Activated B cell treated with CpG ODN at 0.5 μM for 24 hours (primary cell): ENCODE measurements at regions not wholly inside any gene's neighbourhood (a gene's known extent, or its start where the extent isn't known, plus 50 kb on each side); places are given as distances from the start of the nearest gene placed in this dataset.

Source experiments
- ATAC-seq: fragments of 200-7000 bp; cut with Tn5 transposase; one replicate; pipeline ENCODE4 v1.10.0; 2021; ENCODE audit warnings: low read depth, mild to moderate bottlenecking, moderate library complexity
- CTCF ChIA-PET: fragments of 350-600 bp; sonication (Branson Sonifier 250); formaldehyde crosslinking; loops from one replicate; lab custom pipeline; 2021; ENCODE audit warnings: antibody characterized with exemption; lab: Charles Lee
- POLR2A ChIA-PET: fragments of 350-600 bp; sonication (Branson Sonifier 250); formaldehyde crosslinking; loops from one replicate; lab custom pipeline; 2021; ENCODE audit warnings: antibody characterized with exemption; lab: Charles Lee
- DNase-seq: peaks from one replicate; pipeline ENCODE4 v3.0.0; 2022
- H3K27ac Mint-ChIP-seq: one replicate; pipeline ENCODE4 v1.8.0; 2020; ENCODE audit warnings: mixed read lengths
- H3K27me3 Mint-ChIP-seq: one replicate; pipeline ENCODE4 v1.8.0; 2021; ENCODE audit warnings: mixed read lengths
- H3K36me3 Mint-ChIP-seq: one replicate; pipeline ENCODE4 v1.8.0; 2021; ENCODE audit warnings: low read depth, mixed read lengths
- H3K4me1 Mint-ChIP-seq: one replicate; pipeline ENCODE4 v1.8.0; 2021; ENCODE audit warnings: mixed read lengths
- H3K4me3 Mint-ChIP-seq: one replicate; pipeline ENCODE4 v1.8.0; 2020; ENCODE audit warnings: mild to moderate bottlenecking, mixed read lengths
- H3K9me3 Mint-ChIP-seq: one replicate; pipeline ENCODE4 v1.8.0; 2020; ENCODE audit warnings: mixed read lengths
- intact Hi-C: fragments of 100-400 bp; cut with micrococcal nuclease; formaldehyde crosslinking; loops from one replicate; pipeline ENCODE4 v1.15.1; 2024
- TF ChIP-seq, protein P1 (sequence below): fragments of 200-600 bp; IDR thresholded peaks from one replicate; pipeline ENCODE4 v1.8.0; 2022; ENCODE audit warnings: antibody characterized with exemption, mild to moderate bottlenecking

DNA sequence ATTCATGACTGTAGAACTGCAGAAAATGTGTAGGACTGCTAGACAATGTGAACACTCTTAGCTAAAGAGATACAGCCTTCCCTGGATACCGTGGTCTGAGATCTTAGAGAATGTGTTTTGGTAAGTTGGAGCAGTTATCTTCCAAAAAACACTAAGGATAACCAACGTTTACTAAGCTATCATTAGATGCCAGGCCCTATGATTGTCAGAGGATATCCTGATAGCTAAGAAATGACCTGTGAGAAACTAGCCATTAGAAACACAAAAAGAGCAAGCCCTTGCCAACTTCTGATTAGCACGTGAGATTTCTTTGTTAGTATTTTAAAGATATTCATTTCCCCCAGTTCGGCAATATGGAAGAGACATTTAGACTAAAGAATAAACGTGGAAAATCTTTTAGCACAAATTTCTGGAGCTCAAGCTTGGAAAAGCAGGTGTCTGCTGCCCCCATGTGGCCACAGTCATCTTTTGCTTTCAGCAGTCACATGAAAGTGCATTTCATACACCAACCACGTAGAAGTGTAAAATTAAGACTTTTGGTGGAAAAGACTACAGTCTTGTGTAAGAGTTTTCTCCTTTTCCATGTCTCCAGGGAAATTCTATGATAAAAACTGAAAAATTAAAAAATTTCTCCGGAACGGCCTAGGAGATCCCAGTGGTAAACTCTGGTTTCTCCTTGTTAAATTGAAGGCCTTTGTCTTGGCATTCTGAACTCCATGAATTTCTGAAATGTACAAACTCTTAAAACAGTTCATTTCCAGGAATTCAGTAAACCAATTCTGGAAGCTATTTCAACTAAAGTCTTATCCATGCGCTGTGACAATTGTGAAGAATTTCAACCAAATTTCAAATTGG is 136.4 kb downstream of the ZNF674 start:
- TF ChIP-seq, protein P1, sequence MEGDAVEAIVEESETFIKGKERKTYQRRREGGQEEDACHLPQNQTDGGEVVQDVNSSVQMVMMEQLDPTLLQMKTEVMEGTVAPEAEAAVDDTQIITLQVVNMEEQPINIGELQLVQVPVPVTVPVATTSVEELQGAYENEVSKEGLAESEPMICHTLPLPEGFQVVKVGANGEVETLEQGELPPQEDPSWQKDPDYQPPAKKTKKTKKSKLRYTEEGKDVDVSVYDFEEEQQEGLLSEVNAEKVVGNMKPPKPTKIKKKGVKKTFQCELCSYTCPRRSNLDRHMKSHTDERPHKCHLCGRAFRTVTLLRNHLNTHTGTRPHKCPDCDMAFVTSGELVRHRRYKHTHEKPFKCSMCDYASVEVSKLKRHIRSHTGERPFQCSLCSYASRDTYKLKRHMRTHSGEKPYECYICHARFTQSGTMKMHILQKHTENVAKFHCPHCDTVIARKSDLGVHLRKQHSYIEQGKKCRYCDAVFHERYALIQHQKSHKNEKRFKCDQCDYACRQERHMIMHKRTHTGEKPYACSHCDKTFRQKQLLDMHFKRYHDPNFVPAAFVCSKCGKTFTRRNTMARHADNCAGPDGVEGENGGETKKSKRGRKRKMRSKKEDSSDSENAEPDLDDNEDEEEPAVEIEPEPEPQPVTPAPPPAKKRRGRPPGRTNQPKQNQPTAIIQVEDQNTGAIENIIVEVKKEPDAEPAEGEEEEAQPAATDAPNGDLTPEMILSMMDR: no peak
- CTCF ChIA-PET: interaction anchor here (0.8 to 2.4 kb wide), 10 partner anchors 10 to 1086 kb away, joined by 3 to 15 read pairs (median 4); no protein-coding TSS in a partner anchor
- H3K4me1 Mint-ChIP-seq: no peaks in the 10 kb centered on the region
- intact Hi-C loops: loop anchor here (1.0 to 10.0 kb wide), 3 partner anchors 893 to 1334 kb away; no protein-coding TSS in a partner anchor
- no peak overlapping the region for H3K27ac Mint-ChIP-seq
- POLR2A ChIA-PET: no interaction called here
- DNase-seq (peak; percentile 32), ATAC-seq (no peak)
- no peaks in the 10 kb centered on the region for H3K36me3 Mint-ChIP-seq
- no peak overlapping the region for H3K4me3 Mint-ChIP-seq
- no peaks in the 10 kb centered on the region for H3K27me3 Mint-ChIP-seq
- no peaks in the 10 kb centered on the region for H3K9me3 Mint-ChIP-seq

- H3K9me3 Mint-ChIP-seq: no peaks in the 10 kb centered on the region
- ATAC-seq: no peak
Observed at GRCh38 chrX:46407753-46408130, 137.5 kb downstream of the ZNF674 start.

GRCh38 chrX:46407036-46407752 is 138.0 kb downstream of the ZNF674 start:
- no peak overlapping the region for H3K27ac Mint-ChIP-seq
- H3K4me3 Mint-ChIP-seq: no peak overlapping the region
- intact Hi-C loops: loop anchor here (10.0 kb wide), 1 partner anchor 1332 kb away; no protein-coding TSS in a partner anchor
- CTCF ChIA-PET: interaction anchor here (1.9 to 2.4 kb wide), 3 partner anchors 8 to 606 kb away, joined by 6 to 8 read pairs (median 7); no protein-coding TSS in a partner anchor
- ATAC-seq (no peak), DNase-seq (no peak)
- TF ChIP-seq, protein P1: no peak
- H3K36me3 Mint-ChIP-seq: no peaks in the 10 kb centered on the region
- H3K27me3 Mint-ChIP-seq: no peaks in the 10 kb centered on the region
- no peaks in the 10 kb centered on the region for H3K9me3 Mint-ChIP-seq
- POLR2A ChIA-PET: no interaction called here
- no peaks in the 10 kb centered on the region for H3K4me1 Mint-ChIP-seq

More at GRCh38 chrX:46407753-46408130, 137.5 kb downstream of the ZNF674 start:
- no peak for DNase-seq
- Mint-ChIP-seq H3K4me3 (no peak overlapping the region), H3K4me1 (no peaks in the 10 kb centered on the region), H3K36me3 (no peaks in the 10 kb centered on the region), H3K27me3 (no peaks in the 10 kb centered on the region), H3K27ac (no peak overlapping the region)
- TF ChIP-seq, protein P1: no peak
- intact Hi-C loops: loop anchor here (1.0 to 10.0 kb wide), 3 partner anchors 892 to 1333 kb away; no protein-coding TSS in a partner anchor
- POLR2A ChIA-PET: no interaction called here
- CTCF ChIA-PET: interaction anchor here (0.8 to 2.4 kb wide), 5 partner anchors 9 to 1085 kb away, joined by 3 to 8 read pairs (median 6); no protein-coding TSS in a partner anchor

DNA sequence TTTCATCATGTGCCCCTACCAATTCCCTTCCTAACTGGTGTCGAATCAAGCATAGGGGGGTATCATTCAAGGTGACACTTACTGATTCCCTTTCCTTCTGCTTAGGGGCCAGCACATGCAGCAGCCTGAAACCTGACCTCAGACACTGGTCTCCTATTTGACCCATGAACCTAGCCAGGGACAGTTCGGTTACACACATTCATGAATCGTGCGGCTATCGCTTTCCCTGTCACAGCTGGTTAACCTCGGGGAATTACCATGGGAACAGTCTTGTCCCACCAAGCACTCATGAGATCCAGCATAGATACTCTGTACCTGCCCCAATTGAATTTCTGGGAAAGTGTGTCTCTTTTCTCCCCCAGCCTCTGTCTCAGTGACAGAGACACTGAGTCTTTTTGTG is 140.4 kb downstream of the ZNF674 start:
- H3K9me3 Mint-ChIP-seq: no peaks in the 10 kb centered on the region
- H3K4me1 Mint-ChIP-seq: no peaks in the 10 kb centered on the region
- ChIA-PET POLR2A (no interaction called here), CTCF (no interaction called here)
- TF ChIP-seq, protein P1: no peak
- ATAC-seq (no peak), DNase-seq (no peak)
- intact Hi-C loops: loop anchor here (10.0 kb wide), 1 partner anchor 1330 kb away; no protein-coding TSS in a partner anchor
- no peaks in the 10 kb centered on the region for H3K27me3 Mint-ChIP-seq
- no peak overlapping the region for H3K27ac Mint-ChIP-seq
- no peaks in the 10 kb centered on the region for H3K36me3 Mint-ChIP-seq
- no peak overlapping the region for H3K4me3 Mint-ChIP-seq
